ENCODE measurements at regions not wholly inside any gene's neighbourhood (a gene's known extent, or its start where the extent isn't known, plus 50 kb on each side); places are given as distances from the start of the nearest gene placed in this dataset.

DNA sequence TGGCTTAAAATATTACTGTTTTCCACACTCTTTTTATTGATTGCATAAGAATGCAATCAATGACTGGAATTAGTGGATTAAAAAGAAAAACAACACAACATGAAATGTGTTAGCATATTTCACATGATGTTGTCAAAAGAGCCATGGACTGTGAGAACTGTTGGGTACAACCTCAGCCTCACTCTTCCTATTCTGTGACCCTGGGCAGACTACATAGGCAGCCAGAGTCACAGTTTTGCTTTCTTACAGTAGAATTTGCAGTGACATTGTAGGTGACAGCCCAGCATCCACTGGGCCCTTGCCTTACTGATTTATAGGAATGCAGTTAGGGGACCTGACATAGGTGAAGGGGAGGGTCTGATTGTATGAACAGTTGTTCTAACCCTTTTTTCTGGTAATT lies 471.4 kb upstream of the SLC35B3 start:
- DNase-seq: no peak
- no peak overlapping the region for H4K8ac ChIP-seq (replicated peaks; ENCODE audit: insufficient read length, low read depth, low read length)
- H3K4me1 Mint-ChIP-seq: no peaks in the 10 kb centered on the region
- no peak overlapping the region for H2BK120ac ChIP-seq (ENCODE audit: low read depth, low read length, poor library complexity, severe bottlenecking)
- H3K27me3 Mint-ChIP-seq (ENCODE audit: low read depth): no peaks in the 10 kb centered on the region
- no peaks in the 10 kb centered on the region; a peak in 2 of 5 replicates for H3K9me3 Mint-ChIP-seq
- no peak overlapping the region for H3K4me3 Mint-ChIP-seq
- H3T11ph ChIP-seq (ENCODE audit: low read length): no peak overlapping the region
- H3K36me3 Mint-ChIP-seq (ENCODE audit: insufficient read depth in 1 of 3, low read depth in 3 of 3): no peaks in the 10 kb centered on the region
- H3K9ac ChIP-seq (ENCODE audit: extremely low read depth, insufficient read length, low read length): no peak overlapping the region
- no peak overlapping the region for H3K56ac ChIP-seq (ENCODE audit: insufficient read length, low read depth, low read length)
- H3K79me2 ChIP-seq (ENCODE audit: insufficient read depth, low read length): no peaks in the 10 kb centered on the region
- H3K14ac ChIP-seq (ENCODE audit: insufficient read depth, low read length): no peak overlapping the region
- no peak overlapping the region for H2AK5ac ChIP-seq (ENCODE audit: insufficient read length, low read length)
- H3K4me2 ChIP-seq (ENCODE audit: insufficient read depth, insufficient read length, low read length): no peak overlapping the region
- no peaks in the 10 kb centered on the region for H3K4me1 ChIP-seq (ENCODE audit: insufficient read depth, low read length)
- H3K79me1 ChIP-seq (ENCODE audit: insufficient read depth, low read depth, low read length, poor library complexity, severe bottlenecking): no peaks in the 10 kb centered on the region
- H3K27ac ChIP-seq (ENCODE audit: insufficient read length, low read depth, low read length): no peak overlapping the region
- H4K5ac ChIP-seq (ENCODE audit: insufficient read length, low read depth, low read length): no peak overlapping the region
- TF ChIP-seq, protein P1, sequence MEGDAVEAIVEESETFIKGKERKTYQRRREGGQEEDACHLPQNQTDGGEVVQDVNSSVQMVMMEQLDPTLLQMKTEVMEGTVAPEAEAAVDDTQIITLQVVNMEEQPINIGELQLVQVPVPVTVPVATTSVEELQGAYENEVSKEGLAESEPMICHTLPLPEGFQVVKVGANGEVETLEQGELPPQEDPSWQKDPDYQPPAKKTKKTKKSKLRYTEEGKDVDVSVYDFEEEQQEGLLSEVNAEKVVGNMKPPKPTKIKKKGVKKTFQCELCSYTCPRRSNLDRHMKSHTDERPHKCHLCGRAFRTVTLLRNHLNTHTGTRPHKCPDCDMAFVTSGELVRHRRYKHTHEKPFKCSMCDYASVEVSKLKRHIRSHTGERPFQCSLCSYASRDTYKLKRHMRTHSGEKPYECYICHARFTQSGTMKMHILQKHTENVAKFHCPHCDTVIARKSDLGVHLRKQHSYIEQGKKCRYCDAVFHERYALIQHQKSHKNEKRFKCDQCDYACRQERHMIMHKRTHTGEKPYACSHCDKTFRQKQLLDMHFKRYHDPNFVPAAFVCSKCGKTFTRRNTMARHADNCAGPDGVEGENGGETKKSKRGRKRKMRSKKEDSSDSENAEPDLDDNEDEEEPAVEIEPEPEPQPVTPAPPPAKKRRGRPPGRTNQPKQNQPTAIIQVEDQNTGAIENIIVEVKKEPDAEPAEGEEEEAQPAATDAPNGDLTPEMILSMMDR (conservative IDR thresholded peaks at IDR 0.05): no peak
- no peaks in the 10 kb centered on the region for H3K23me2 ChIP-seq (ENCODE audit: insufficient read length, low read depth, low read length, poor library complexity, severe bottlenecking)
- H2AFZ ChIP-seq (ENCODE audit: low read length): no peak overlapping the region
- H3K27me3 ChIP-seq (ENCODE audit: insufficient read depth, low read length): no peaks in the 10 kb centered on the region
- H3K4ac ChIP-seq (ENCODE audit: low read depth, low read length): no peak overlapping the region
- no peak overlapping the region for H2BK15ac ChIP-seq (ENCODE audit: low read depth, low read length)
- no peak overlapping the region for H3K18ac ChIP-seq (ENCODE audit: insufficient read length, low read depth, low read length)
- no peaks in the 10 kb centered on the region for H3K9me3 ChIP-seq (ENCODE audit: control insufficient read depth, low read depth, low read length)
- no peak overlapping the region for H2BK5ac ChIP-seq (ENCODE audit: insufficient read length, low read length)
- no peak overlapping the region for H2BK20ac ChIP-seq (ENCODE audit: low read depth, low read length, poor library complexity, severe bottlenecking)
- H2BK12ac ChIP-seq (ENCODE audit: insufficient read length, low read depth, low read length): no peak overlapping the region
- no peak overlapping the region for H3K27ac Mint-ChIP-seq
- no peak overlapping the region for H3K23ac ChIP-seq (ENCODE audit: insufficient read length, low read depth, low read length)
- no peak overlapping the region for H4K91ac ChIP-seq (ENCODE audit: insufficient read length, low read depth, low read length)
- no peaks in the 10 kb centered on the region for H4K20me1 ChIP-seq (ENCODE audit: control insufficient read depth, insufficient read depth, insufficient read length)

Measured in H9 (cell line).